Smooth muscle cell (in vitro differentiated cells): ENCODE measurements at regions not wholly inside any gene's neighbourhood (a gene's known extent, or its start where the extent isn't known, plus 50 kb on each side); places are given as distances from the start of the nearest gene placed in this dataset.
A peak's percentile ranks its signal among the peaks of the same experiment; 100 is the strongest.

ENCODE experiments used
- DNase-seq: peaks from one replicate; lab custom pipeline; 2025; ENCODE audit not compliant: unreplicated experiment; lab: John Stamatoyannopoulos, UW
- H2AFZ ChIP-seq: fragments of 200-600 bp; sonication (generic); 2 replicates; pipeline ENCODE4 v1.6.0; 2016; ENCODE audit warnings: antibody characterized with exemption, low read depth, mild to moderate bottlenecking
- H3F3A ChIP-seq: fragments of 200-600 bp; sonication (generic); 2 replicates; pipeline ENCODE4 v1.6.0; 2017; ENCODE audit warnings: antibody characterized with exemption, low read depth
- H3K27ac ChIP-seq: fragments of 200-600 bp; sonication (generic); 2 replicates; pipeline ENCODE4 v1.5.1; 2016; ENCODE audit warnings: low read depth, mild to moderate bottlenecking
- H3K27me3 ChIP-seq: fragments of 200-600 bp; sonication (generic); 2 replicates; pipeline ENCODE4 v1.6.1; 2016; ENCODE audit warnings: low read depth, mild to moderate bottlenecking
- H3K36me3 ChIP-seq: fragments of 200-600 bp; sonication (generic); 2 replicates; pipeline ENCODE4 v1.5.1; 2016; ENCODE audit warnings: low read depth
- H3K4me1 ChIP-seq: fragments of 200-600 bp; sonication (generic); 2 replicates; pipeline ENCODE4 v1.5.1; 2016; ENCODE audit warnings: low read depth
- H3K4me2 ChIP-seq: fragments of 200-600 bp; sonication (generic); 2 replicates; pipeline ENCODE4 v1.6.0; 2016; ENCODE audit warnings: mild to moderate bottlenecking
- H3K4me3 ChIP-seq: fragments of 200-600 bp; sonication (generic); 2 replicates; pipeline ENCODE4 v1.5.1; 2016; ENCODE audit warnings: mild to moderate bottlenecking
- H3K79me2 ChIP-seq: fragments of 200-600 bp; sonication (generic); 2 replicates; pipeline ENCODE4 v1.6.0; 2016; ENCODE audit warnings: low read depth, mild to moderate bottlenecking
- H3K9ac ChIP-seq: fragments of 200-600 bp; sonication (generic); 2 replicates; pipeline ENCODE4 v1.6.0; 2016; ENCODE audit warnings: low read depth
- H3K9me3 ChIP-seq: fragments of 200-600 bp; sonication (generic); replicated peaks from 2 replicates; pipeline ENCODE4 v1.5.1; 2016; ENCODE audit warnings: low read depth
- H4K20me1 ChIP-seq: fragments of 200-600 bp; sonication (generic); 2 replicates; pipeline ENCODE4 v1.6.0; 2016; ENCODE audit warnings: low read depth
- CTCF ChIP-seq: fragments of 200-600 bp; sonication (generic); IDR thresholded peaks from 2 replicates; pipeline ENCODE4 v1.5.1; 2017; ENCODE audit warnings: borderline replicate concordance, mild to moderate bottlenecking, antibody characterized with exemption; ENCODE audit not compliant: insufficient read depth, poor library complexity, severe bottlenecking
- WGBS: methylation state at CpG from one replicate; pipeline ENCODE4 v1.1.7; 2016; ENCODE audit warnings: low lambda C conversion rate; 5-methylcytosine and 5-hydroxymethylcytosine counted together

DNA sequence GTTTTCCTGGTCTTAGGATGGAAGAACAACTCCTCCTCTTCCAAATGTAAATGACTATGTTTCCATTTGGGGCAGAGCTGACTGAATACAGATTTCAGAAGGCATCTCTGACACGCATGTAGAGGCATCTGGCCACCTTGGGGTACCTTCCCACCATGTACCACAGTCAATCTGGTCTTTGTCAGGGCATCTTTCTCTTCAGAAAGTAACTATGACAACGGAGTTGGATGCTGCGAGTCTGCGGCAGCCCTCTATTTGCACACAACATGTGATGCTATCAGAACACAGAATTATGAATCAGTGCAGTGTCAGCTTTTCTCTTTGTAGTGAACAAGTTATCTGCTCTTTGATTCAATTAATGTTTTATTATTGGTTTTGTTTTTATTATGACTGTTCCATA is 94.7 kb downstream of the TSEN15 start:
- Histone ChIP-seq H3K9ac (no peak overlapping the region), H3K4me3 (no peak overlapping the region), H3K27ac (no peak overlapping the region), H3K27me3 (no peaks in the 10 kb centered on the region), H3F3A (no peaks in the 10 kb centered on the region), H3K9me3 (no peaks in the 10 kb centered on the region), H3K4me2 (no peak overlapping the region), H4K20me1 (no peaks in the 10 kb centered on the region), H3K4me1 (no peaks in the 10 kb centered on the region), H2AFZ (no peak overlapping the region), H3K79me2 (no peaks in the 10 kb centered on the region), H3K36me3 (no peaks in the 10 kb centered on the region)
- DNase-seq, result no peak
- TF ChIP-seq CTCF, result no peak
- 94% methylated on average over 4 of the region's 4 CpGs for WGBS

- Histone ChIP-seq H3K9me3 (no peaks in the 10 kb centered on the region), H3K4me3 (no peak overlapping the region), H3K4me1 (no peaks in the 10 kb centered on the region), H3K27ac (no peak overlapping the region), H4K20me1 (no peaks in the 10 kb centered on the region), H3F3A (no peaks in the 10 kb centered on the region), H3K27me3 (no peaks in the 10 kb centered on the region), H2AFZ (no peak overlapping the region), H3K4me2 (no peak overlapping the region), H3K9ac (no peak overlapping the region), H3K79me2 (no peaks in the 10 kb centered on the region), H3K36me3 (no peaks in the 10 kb centered on the region)
- no peak for DNase-seq
- WGBS, result 92% methylated on average over 9 of the region's 9 CpGs
- no peak for TF ChIP-seq CTCF
Observed at GRCh38 chr1:184150776-184151531, 99.4 kb downstream of the TSEN15 start.

DNA sequence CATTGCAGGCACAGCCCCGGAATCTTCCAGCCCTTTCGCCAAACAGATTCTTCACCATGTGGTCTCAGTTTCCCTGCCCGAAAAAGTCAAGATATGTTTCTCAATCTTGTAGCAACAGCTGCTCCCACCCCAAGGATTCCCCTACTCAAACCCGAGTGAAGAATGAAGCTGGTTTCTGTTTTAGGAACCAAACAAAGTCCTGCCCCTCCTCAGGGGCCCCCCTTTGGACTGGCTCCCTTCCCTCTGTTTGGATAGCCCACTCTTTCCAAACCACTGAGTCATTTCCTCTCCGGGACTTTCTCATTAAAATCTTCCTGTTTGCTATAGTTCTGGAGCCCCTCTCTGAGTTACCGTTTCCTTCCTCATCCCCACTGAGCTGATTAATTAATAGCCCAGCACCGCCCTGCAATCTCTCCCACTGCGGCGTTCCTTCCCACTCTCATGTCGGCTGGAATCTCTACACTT is 100.9 kb downstream of the TSEN15 start:
- Histone ChIP-seq H3K4me3 (peak overlapping the region; percentile 7), H3K27ac (no peak overlapping the region), H3K36me3 (no peaks in the 10 kb centered on the region), H3K9me3 (no peaks in the 10 kb centered on the region), H3K27me3 (no peaks in the 10 kb centered on the region), H3K79me2 (no peaks in the 10 kb centered on the region), H3K4me2 (peak overlapping the region; percentile 77), H3F3A (no peaks in the 10 kb centered on the region), H3K4me1 (peaks cover 7% of the 10 kb centered on the region), H4K20me1 (no peaks in the 10 kb centered on the region), H2AFZ (peak overlapping the region; percentile 17), H3K9ac (no peak overlapping the region)
- 48% methylated on average over 10 of the region's 10 CpGs for WGBS
- TF ChIP-seq CTCF, result no peak
- DNase-seq, result no peak

GRCh38 chr1:184152974-184153373 is 101.4 kb downstream of the TSEN15 start:
- Histone ChIP-seq H3K36me3 (no peaks in the 10 kb centered on the region), H3K27me3 (no peaks in the 10 kb centered on the region), H2AFZ (no peak overlapping the region), H3K27ac (no peak overlapping the region), H3K9me3 (no peaks in the 10 kb centered on the region), H3K4me2 (peak overlapping the region; percentile 77), H4K20me1 (no peaks in the 10 kb centered on the region), H3F3A (no peaks in the 10 kb centered on the region), H3K9ac (no peak overlapping the region), H3K79me2 (no peaks in the 10 kb centered on the region), H3K4me3 (peak overlapping the region; percentile 7), H3K4me1 (peaks cover 7% of the 10 kb centered on the region)
- no peak for TF ChIP-seq CTCF
- DNase-seq, result no peak
- 90% methylated on average over 11 of the region's 11 CpGs for WGBS
